HL-60 (cell line): ENCODE measurements at regions not wholly inside any gene's neighbourhood (a gene's known extent, or its start where the extent isn't known, plus 50 kb on each side); places are given as distances from the start of the nearest gene placed in this dataset.

Experiments used
- DNase-seq, 2 experiments: peaks; one replicate each; pipeline ENCODE4 v3.0.0-alpha.2; 2010 to 2020; ENCODE audit warnings: low read depth in 1 of 2, low spot score in 1 of 2
- H3K27ac ChIP-seq: fragments of 250-450 bp; sonication (Bioruptor Pico); replicated peaks from 2 replicates; pipeline ENCODE4 v1.5.1; 2020; ENCODE audit warnings: mild to moderate bottlenecking, moderate library complexity
- H3K27me3 ChIP-seq: fragments of 250-450 bp; sonication (Bioruptor Pico); 2 replicates; pipeline ENCODE4 v1.5.1; 2021; ENCODE audit warnings: mild to moderate bottlenecking, moderate library complexity; ENCODE audit not compliant: insufficient read depth, poor library complexity, severe bottlenecking
- H3K4me3 ChIP-seq: replicated peaks from 2 replicates; pipeline ENCODE4 v1.5.1; 2011; ENCODE audit warnings: mild to moderate bottlenecking, control low read depth, low read length; ENCODE audit not compliant: insufficient read depth
- GABPA ChIP-seq: IDR thresholded peaks from 2 replicates; pipeline ENCODE4 v1.6.1; 2012; ENCODE audit warnings: low read depth
- POLR2AphosphoS5 ChIP-seq: IDR thresholded peaks from 2 replicates; pipeline ENCODE4 v1.6.1; 2012; ENCODE audit warnings: low read depth
- SPI1 ChIP-seq: IDR thresholded peaks from 2 replicates; pipeline ENCODE4 v1.6.1; 2012; ENCODE audit warnings: low read depth, mild to moderate bottlenecking, borderline replicate concordance
- TF ChIP-seq, protein P1 (sequence below): IDR thresholded peaks from one replicate; pipeline ENCODE4 v1.5.1; 2011; ENCODE audit warnings: low read length, control low read depth, inconsistent platforms; ENCODE audit not compliant: insufficient read depth
- TF ChIP-seq, protein P2 (sequence below): IDR thresholded peaks from 2 replicates; pipeline ENCODE4 v1.6.1; 2012; ENCODE audit warnings: low read depth; ENCODE audit not compliant: insufficient replicate concordance

DNA sequence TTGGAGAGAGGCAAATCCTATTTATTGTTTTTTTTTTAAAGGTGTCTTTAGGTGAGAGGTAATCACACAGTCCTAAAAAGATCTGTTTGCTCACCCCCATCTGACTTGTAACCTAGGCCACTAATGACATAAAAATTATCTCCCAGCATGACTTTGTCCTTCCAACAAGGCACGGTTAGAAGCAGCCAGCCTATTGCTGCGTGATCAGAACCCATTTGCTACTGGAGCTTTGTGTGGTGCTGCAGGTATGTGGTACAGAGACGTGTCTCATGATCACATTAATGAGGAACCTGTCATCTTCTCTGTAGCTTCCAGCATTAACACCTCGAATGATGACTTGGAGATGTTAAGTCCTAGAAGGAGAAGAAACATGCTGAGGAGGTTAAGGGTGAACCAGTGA, 555.8 kb upstream of the TLE4 start:
- TF ChIP-seq, protein P1, sequence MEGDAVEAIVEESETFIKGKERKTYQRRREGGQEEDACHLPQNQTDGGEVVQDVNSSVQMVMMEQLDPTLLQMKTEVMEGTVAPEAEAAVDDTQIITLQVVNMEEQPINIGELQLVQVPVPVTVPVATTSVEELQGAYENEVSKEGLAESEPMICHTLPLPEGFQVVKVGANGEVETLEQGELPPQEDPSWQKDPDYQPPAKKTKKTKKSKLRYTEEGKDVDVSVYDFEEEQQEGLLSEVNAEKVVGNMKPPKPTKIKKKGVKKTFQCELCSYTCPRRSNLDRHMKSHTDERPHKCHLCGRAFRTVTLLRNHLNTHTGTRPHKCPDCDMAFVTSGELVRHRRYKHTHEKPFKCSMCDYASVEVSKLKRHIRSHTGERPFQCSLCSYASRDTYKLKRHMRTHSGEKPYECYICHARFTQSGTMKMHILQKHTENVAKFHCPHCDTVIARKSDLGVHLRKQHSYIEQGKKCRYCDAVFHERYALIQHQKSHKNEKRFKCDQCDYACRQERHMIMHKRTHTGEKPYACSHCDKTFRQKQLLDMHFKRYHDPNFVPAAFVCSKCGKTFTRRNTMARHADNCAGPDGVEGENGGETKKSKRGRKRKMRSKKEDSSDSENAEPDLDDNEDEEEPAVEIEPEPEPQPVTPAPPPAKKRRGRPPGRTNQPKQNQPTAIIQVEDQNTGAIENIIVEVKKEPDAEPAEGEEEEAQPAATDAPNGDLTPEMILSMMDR, result no peak
- TF ChIP-seq POLR2AphosphoS5, result no peak
- no peak for TF ChIP-seq GABPA
- TF ChIP-seq SPI1, result no peak
- TF ChIP-seq, protein P2, sequence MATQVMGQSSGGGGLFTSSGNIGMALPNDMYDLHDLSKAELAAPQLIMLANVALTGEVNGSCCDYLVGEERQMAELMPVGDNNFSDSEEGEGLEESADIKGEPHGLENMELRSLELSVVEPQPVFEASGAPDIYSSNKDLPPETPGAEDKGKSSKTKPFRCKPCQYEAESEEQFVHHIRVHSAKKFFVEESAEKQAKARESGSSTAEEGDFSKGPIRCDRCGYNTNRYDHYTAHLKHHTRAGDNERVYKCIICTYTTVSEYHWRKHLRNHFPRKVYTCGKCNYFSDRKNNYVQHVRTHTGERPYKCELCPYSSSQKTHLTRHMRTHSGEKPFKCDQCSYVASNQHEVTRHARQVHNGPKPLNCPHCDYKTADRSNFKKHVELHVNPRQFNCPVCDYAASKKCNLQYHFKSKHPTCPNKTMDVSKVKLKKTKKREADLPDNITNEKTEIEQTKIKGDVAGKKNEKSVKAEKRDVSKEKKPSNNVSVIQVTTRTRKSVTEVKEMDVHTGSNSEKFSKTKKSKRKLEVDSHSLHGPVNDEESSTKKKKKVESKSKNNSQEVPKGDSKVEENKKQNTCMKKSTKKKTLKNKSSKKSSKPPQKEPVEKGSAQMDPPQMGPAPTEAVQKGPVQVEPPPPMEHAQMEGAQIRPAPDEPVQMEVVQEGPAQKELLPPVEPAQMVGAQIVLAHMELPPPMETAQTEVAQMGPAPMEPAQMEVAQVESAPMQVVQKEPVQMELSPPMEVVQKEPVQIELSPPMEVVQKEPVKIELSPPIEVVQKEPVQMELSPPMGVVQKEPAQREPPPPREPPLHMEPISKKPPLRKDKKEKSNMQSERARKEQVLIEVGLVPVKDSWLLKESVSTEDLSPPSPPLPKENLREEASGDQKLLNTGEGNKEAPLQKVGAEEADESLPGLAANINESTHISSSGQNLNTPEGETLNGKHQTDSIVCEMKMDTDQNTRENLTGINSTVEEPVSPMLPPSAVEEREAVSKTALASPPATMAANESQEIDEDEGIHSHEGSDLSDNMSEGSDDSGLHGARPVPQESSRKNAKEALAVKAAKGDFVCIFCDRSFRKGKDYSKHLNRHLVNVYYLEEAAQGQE, result no peak
- Histone ChIP-seq H3K27me3 (no peaks in the 10 kb centered on the region), H3K27ac (no peak overlapping the region), H3K4me3 (no peak overlapping the region)
- DNase-seq, result no peak

DNA sequence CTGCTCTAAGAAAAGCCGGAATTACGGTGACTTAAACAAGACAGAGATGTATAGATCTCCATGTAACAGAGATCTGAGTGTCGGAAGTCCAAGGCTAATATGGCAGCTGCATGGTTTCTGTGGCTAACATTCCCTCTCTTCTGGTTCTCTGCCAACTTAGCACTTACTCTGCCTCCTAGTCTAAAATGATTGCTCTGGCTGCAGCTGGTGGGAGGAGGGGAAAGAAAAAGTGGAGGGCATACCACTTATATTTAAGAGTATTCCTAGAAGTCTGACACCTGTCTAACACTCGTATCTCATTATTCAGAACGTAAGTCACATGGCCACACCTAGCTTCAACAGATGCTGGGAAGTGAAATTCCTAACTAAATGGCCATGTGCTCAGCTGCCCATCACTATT, 551.5 kb upstream of the TLE4 start:
- Histone ChIP-seq H3K4me3 (no peak overlapping the region), H3K27ac (no peak overlapping the region), H3K27me3 (no peaks in the 10 kb centered on the region)
- no peak for DNase-seq
- TF ChIP-seq, protein P2, result no peak
- TF ChIP-seq SPI1 (no peak), GABPA (no peak), POLR2AphosphoS5 (no peak)
- TF ChIP-seq, protein P1, result no peak

DNA sequence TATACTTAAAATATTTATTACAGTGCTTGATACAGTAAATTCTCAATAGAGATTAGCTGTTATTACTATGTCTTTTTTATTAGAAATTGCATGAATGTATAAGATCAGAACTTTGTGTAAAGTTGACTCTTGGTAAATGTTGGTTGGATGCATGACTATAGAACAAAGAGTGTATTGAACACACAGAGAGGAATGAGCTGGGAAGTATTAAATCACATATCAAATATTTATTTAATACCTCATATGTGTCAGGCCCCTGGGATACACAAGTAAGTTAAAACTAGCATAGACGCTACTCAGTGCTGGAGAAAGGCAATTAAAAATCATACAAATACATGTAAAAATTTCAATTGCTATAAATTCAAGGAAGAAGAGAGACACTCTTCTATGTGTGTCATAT, 550.7 kb upstream of the TLE4 start:
- Histone ChIP-seq H3K27ac (no peak overlapping the region), H3K27me3 (no peaks in the 10 kb centered on the region), H3K4me3 (no peak overlapping the region)
- DNase-seq, result no peak
- no peak for TF ChIP-seq SPI1
- no peak for TF ChIP-seq POLR2AphosphoS5
- TF ChIP-seq, protein P2, result no peak
- TF ChIP-seq GABPA, result no peak
- TF ChIP-seq, protein P1, result no peak
